NCI-H526 (cell line): ENCODE measurements at regions not wholly inside any gene's neighbourhood (a gene's known extent, or its start where the extent isn't known, plus 50 kb on each side); places are given as distances from the start of the nearest gene placed in this dataset.
"Not testable (repeated sequence)": the region's sequence is repeated elsewhere in the genome, so short reads cannot be mapped to it uniquely, and the experiment has no call there.

Experiments used
- DNase-seq, 2 experiments: peaks; one replicate each; lab custom pipeline; 2025; lab: John Stamatoyannopoulos, UW

GRCh38 chr4:3589946-3590924 lies 58.0 kb upstream of the LRPAP1 start:
- peak in 1 of 2 experiments; percentile 12 for DNase-seq

GRCh38 chr4:3589379-3589778 lies 57.2 kb upstream of the LRPAP1 start:
- DNase-seq, result not testable (repeated sequence)

GRCh38 chr4:3588517-3589194 lies 56.4 kb upstream of the LRPAP1 start:
- DNase-seq, result not testable (repeated sequence)

- not testable (repeated sequence) for DNase-seq
These were observed 54.4 kb upstream of the LRPAP1 start for GRCh38 chr4:3586596-3586995.

GRCh38 chr4:3585567-3585966 lies 53.3 kb upstream of the LRPAP1 start:
- DNase-seq, result not testable (repeated sequence)

- no peak for DNase-seq
These were observed 49.9 kb upstream of the LRPAP1 start for GRCh38 chr4:3582091-3582475.
